ENCODE measurements at regions not wholly inside any gene's neighbourhood (a gene's known extent, or its start where the extent isn't known, plus 50 kb on each side); places are given as distances from the start of the nearest gene placed in this dataset.

GRCh38 chr1:172820475-172821158 lies 161.7 kb downstream of the FASLG start:
- Histone ChIP-seq H2BK15ac (ENCODE audit: low read length) (no peak overlapping the region), H3K79me2 (ENCODE audit: control insufficient read depth in 1 of 2, insufficient read depth in 2 of 2, low read length in 2 of 2) (no peaks in the 10 kb centered on the region), H3K18ac (ENCODE audit: extremely low read depth, low read length) (no peak overlapping the region), H3K56ac (replicated peaks; ENCODE audit: insufficient read length, low read depth, low read length) (no peak overlapping the region), H3K23ac (ENCODE audit: insufficient read length) (no peak overlapping the region), H2BK120ac (replicated peaks; ENCODE audit: low read depth, low read length) (no peak overlapping the region), H2BK20ac (ENCODE audit: low read length) (no peak overlapping the region), H2BK5ac (ENCODE audit: low read depth, low read length) (no peak overlapping the region), H3K14ac (ENCODE audit: insufficient read length) (no peak overlapping the region), H3K9ac (replicated peaks in 1 of 4; ENCODE audit: extremely low read depth in 1 of 4, low read depth in 3 of 4, low read length in 3 of 4) (no peak overlapping the region), H4K91ac (replicated peaks; ENCODE audit: insufficient read length, low read length) (no peak overlapping the region), H3K23me2 (ENCODE audit: low read depth, low read length) (no peaks in the 10 kb centered on the region), H3K4me1 (replicated peaks in 1 of 4; ENCODE audit: control insufficient read depth in 3 of 4, insufficient read depth in 4 of 4, low read length in 3 of 4) (no peaks in the 10 kb centered on the region), H2AFZ (ENCODE audit: low read length) (no peak overlapping the region), H4K20me1 (replicated peaks in 1 of 2; ENCODE audit: control insufficient read depth in 1 of 2, insufficient read depth in 2 of 2, low read length in 2 of 2) (no peaks in the 10 kb centered on the region), H3K4ac (replicated peaks; ENCODE audit: insufficient read length, low read depth, low read length) (no peak overlapping the region), H3K4me2 (ENCODE audit: insufficient read depth in 1 of 2, low read depth in 2 of 2, low read length in 2 of 2) (no peak overlapping the region), H3K79me1 (ENCODE audit: low read depth, low read length) (no peaks in the 10 kb centered on the region), H4K5ac (ENCODE audit: insufficient read length, low read depth, low read length) (no peak overlapping the region), H3K9me3 (ENCODE audit: insufficient read depth in 2 of 2, low read depth in 1 of 2, low read length in 1 of 2) (no peaks in the 10 kb centered on the region), H3K4me3 (ENCODE audit: extremely low read depth in 1 of 4, insufficient read depth in 2 of 4, low read depth in 3 of 4, low read length in 4 of 4) (no peak overlapping the region), H3K27ac (ENCODE audit: low read depth, low read length) (no peak overlapping the region), H3K27me3 (replicated peaks in 1 of 4; ENCODE audit: control insufficient read depth in 3 of 4, extremely low read depth in 1 of 4, insufficient read depth in 3 of 4, low read length in 3 of 4) (no peaks in the 10 kb centered on the region), H4K8ac (ENCODE audit: extremely low read depth, insufficient read depth, low read length) (no peak overlapping the region), H2AK5ac (ENCODE audit: low read depth, low read length) (no peak overlapping the region), H3K36me3 (ENCODE audit: control insufficient read depth in 2 of 4, insufficient read depth in 4 of 4, low read length in 3 of 4) (no peaks in the 10 kb centered on the region), H2BK12ac (ENCODE audit: low read depth, low read length) (no peak overlapping the region)
- no peak for FAIRE-seq
- DNase-seq (ENCODE audit: low read depth in 1 of 2, low spot score in 2 of 2): no peak
- 89% methylated on average over 4 of the region's 4 CpGs; no CpG with 5 or more reads in 1 of the 2 experiments for WGBS, 2 experiments (ENCODE audit: extremely low coverage in 1 of 2, insufficient coverage in 1 of 2, insufficient read length in 1 of 2, insufficient replicate concordance in 2 of 2, low coverage in 1 of 2, low lambda C conversion rate in 2 of 2, missing lambda C conversion rate in 1 of 2)
- ChIA-PET CTCF (ENCODE audit: partially characterized antibody) (interaction anchor here (1.0 to 11.1 kb wide), 2 partner anchors 381 to 388 kb away, joined by 3 to 150 read pairs; no protein-coding TSS in a partner anchor), POLR2A (ENCODE audit: partially characterized antibody) (no interaction called here)
- TF ChIP-seq E2F6 (IDR thresholded peaks at IDR 0.05): no peak
- TF ChIP-seq USF2 (IDR thresholded peaks at IDR 0.05; ENCODE audit: low read length): no peak
- TF ChIP-seq ASH2L (IDR thresholded peaks at IDR 0.05; ENCODE audit: low read length): no peak
- no peak for TF ChIP-seq CREB1 (IDR thresholded peaks at IDR 0.05)
- TF ChIP-seq TEAD4 (IDR thresholded peaks at IDR 0.05; ENCODE audit: low read depth, low read length): no peak
- no peak for TF ChIP-seq CBX5 (IDR thresholded peaks at IDR 0.05; ENCODE audit: low read depth, low read length)
- TF ChIP-seq GABPA (IDR thresholded peaks at IDR 0.05; ENCODE audit: borderline replicate concordance, insufficient read depth, low read length): no peak
- TF ChIP-seq POU5F1 (IDR thresholded peaks at IDR 0.05; ENCODE audit: low read depth, low read length): no peak
- no peak for TF ChIP-seq KDM5A (IDR thresholded peaks at IDR 0.05; ENCODE audit: low read length)
- TF ChIP-seq POLR2A (IDR thresholded peaks at IDR 0.05; ENCODE audit: control extremely low read depth in 1 of 2, low read depth in 2 of 2, low read length in 2 of 2): no peak
- TF ChIP-seq SP2 (IDR thresholded peaks at IDR 0.05; ENCODE audit: low read length): no peak
- TF ChIP-seq RBBP5 (IDR thresholded peaks at IDR 0.05; ENCODE audit: borderline replicate concordance, low read depth, low read length): no peak
- TF ChIP-seq ATF3 (IDR thresholded peaks at IDR 0.05; ENCODE audit: insufficient read depth, low read depth, low read length): no peak

All from H1 (cell line).